GM21786 (cell line): ENCODE measurements at regions not wholly inside any gene's neighbourhood (a gene's known extent, or its start where the extent isn't known, plus 50 kb on each side); places are given as distances from the start of the nearest gene placed in this dataset.

Source experiments
- ATAC-seq: cut with Tn5 transposase; IDR thresholded peaks from one replicate; pipeline ENCODE4 v1.9.1; 2021; ENCODE audit not compliant: unreplicated experiment

DNA sequence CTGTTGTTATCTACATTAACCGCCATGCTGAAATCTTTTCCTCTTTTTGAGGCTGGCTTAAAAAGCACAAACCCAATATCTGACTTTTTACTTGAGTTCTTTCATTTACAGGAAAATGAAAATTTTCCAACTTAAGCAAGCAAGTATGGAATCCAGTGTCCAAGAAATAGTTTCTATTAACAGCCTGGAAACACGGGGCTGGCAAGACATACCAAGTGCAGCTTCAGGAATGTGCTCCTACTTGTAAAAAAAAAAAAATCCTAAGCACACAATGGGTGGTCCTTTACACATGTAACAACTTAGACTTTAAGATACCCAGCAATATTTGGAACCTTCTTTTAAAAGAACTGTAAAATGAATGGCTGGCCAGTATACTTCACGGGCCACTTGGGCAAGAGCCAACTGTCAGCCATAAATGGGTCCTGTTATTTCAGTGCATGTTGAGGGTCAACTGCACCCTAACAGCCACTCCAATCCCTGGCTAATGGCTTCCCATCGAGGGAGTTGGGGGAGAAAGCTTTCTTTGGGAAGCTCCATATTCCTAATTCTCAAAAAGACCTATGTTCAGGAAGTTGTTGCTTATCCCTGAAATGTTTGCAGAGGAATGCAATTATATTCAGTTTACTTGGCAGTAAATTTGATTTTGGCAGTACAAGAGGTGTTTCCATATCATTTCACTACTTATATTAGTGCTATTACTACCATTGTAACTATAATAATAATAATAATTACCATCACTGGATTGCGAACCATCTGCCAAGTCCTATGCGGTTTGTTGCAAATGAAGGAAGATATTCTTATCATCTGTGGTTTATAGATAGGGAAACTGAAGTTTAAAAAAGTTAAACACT is 236.4 kb upstream of the TMEM72 start:
- ATAC-seq: no peak

DNA sequence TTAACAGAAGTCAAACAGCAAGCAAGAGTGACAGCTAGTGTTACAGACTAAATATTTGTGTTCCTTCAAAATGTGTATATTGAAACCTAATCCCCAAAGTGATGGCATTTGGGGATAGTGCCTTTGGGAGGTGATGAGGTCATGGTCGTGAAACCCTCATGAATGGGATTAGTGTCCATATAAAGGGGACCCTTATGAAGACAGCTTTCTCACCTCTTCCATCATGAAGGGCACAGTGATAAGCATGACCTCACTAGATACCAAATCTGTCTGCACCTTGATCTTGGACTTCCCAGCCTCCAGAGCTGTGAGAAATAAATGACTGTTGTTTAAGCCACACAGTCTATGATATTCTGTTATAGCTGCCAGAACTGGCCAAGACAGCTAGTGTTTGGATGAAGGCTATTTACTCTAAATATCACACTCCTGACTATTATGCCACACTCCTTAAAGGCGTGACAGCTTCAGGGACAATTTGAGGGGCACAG is 235.7 kb upstream of the TMEM72 start:
- no peak for ATAC-seq

GRCh38 chr10:44680764-44681163 is 230.4 kb upstream of the TMEM72 start:
- no peak for ATAC-seq

- ATAC-seq: no peak
Measured at GRCh38 chr10:44682507-44682906, 228.6 kb upstream of the TMEM72 start.

DNA sequence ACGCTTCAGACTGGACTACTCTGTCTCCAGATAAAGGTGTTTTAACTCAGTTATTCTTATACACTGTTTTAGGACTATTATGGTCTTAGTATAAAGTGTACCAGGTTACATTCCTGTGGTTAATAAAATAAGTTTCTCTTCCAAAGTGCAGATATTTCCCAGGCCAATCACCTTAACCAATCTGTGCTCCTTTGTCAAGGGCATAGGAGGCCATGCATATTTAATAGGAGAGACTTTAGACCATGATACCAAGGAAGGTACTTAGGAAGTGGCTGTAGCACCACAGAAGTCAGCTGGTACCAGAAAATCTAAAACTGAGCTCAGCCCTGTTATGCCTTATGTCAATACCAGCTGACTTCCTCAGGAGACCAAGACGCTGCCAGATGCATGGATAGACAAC is 226.5 kb upstream of the TMEM72 start:
- no peak for ATAC-seq

- no peak for ATAC-seq
Measured at GRCh38 chr10:44685220-44685619, 225.9 kb upstream of the TMEM72 start.

DNA sequence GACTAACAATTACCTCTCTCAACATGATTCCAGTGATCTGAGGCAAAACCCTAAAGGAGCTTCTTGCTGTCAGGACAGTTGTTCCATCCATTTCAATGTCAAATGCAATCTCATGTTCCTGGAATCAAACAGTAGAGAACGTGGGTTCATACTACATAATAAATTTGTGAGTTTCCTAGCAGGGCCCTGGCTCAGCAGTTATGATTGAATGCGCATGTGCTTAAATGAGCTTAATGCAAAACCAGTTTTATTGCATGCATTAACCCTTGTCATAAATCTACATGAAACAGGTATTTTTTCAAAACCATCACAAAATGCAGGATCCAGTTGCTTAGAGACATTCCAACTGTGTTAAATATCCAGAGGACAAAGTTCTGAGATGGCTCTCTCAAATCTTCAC is 225.4 kb upstream of the TMEM72 start:
- no peak for ATAC-seq

DNA sequence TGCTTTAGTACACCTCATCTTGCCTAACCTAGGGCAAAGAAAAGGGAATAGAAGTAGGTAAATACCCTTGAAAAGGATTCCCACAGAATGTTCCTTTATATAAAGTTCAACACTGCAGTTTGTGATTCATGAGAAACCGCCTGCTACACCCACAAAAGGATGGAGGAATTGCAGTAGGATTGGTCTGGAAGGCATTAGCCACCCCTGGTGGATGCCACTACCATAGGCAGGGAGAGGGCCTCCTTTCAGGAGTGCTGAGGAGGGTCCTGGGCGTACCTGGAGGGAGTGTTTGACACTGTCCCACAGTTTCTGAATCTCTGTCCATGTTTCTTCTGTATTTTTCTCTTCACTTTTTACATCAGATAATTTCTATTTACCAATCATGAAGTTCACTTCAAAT is 221.8 kb upstream of the TMEM72 start:
- no peak for ATAC-seq

- no peak for ATAC-seq
Measured at GRCh38 chr10:44696496-44696895, 214.6 kb upstream of the TMEM72 start.

GRCh38 chr10:44697116-44697515 is 214.0 kb upstream of the TMEM72 start:
- no peak for ATAC-seq

GRCh38 chr10:44702531-44702930 is 208.6 kb upstream of the TMEM72 start:
- ATAC-seq: no peak

DNA sequence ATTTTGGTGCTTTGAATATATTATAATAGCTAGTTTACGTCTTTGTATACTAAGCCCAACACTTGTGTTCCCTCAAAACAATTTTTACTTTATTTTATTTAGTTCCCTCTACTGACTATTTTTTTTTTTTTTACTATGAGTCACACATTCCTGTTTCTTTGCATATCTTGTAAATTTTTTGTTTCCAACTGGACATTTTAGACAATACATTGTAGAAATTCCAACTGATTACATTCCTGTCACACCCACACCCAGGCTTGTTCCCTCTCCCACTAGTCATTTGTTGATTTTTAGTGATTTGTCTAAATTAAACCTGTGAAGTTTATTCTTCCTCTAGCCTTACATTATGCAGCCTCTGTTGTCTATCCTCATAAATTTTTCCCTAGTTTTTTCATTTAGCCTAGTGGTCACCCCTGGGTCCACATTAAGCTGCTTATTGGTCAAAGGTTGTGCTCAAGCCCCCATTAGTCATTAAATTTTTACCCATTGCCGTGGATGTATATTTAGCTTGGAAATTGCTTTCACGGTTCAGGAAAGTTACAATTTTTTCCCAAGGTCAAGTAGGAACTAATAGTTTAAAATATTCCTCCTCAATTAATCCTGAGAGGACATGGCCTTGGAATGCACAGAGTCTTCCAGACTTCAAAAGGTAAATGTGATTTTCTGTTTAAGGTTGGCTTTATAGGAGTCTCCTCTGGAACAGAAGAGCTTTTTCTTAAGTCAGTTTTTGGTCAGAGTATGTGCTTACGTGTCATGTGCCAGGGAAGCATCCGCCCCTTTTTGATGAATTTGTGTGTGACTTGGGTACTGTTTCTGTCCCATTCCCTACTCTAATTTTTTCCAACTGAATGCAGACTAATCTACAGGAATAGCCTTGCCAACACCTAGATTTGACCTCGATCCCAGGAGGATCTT is 207.6 kb upstream of the TMEM72 start:
- no peak for ATAC-seq

- no peak for ATAC-seq
Measured at GRCh38 chr10:44704616-44705015, 206.5 kb upstream of the TMEM72 start.

- no peak for ATAC-seq
Measured at GRCh38 chr10:44706745-44707144, 204.4 kb upstream of the TMEM72 start.

GRCh38 chr10:44713307-44713706 is 197.8 kb upstream of the TMEM72 start:
- ATAC-seq: no peak

DNA sequence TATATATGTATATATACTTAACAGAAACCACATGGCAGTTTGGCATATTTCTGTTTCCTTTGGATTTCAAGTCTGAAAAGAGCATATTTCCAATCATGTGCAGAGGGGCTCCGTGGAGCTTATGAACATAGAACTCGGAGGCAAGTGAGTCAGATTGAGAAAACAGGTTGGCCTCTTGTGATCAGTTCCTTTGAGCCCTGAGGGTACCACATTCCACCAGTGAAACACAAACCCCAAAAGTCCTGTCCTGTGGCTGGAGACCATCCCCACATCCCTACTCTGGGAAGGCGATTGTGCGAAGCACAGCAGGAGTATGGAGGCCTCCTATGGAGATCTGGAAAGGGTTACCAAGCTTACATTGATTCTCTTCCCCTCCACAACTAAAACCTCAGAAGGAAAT is 196.7 kb upstream of the TMEM72 start:
- no peak for ATAC-seq

- no peak for ATAC-seq
Measured at GRCh38 chr10:44715136-44715535, 196.0 kb upstream of the TMEM72 start.

DNA sequence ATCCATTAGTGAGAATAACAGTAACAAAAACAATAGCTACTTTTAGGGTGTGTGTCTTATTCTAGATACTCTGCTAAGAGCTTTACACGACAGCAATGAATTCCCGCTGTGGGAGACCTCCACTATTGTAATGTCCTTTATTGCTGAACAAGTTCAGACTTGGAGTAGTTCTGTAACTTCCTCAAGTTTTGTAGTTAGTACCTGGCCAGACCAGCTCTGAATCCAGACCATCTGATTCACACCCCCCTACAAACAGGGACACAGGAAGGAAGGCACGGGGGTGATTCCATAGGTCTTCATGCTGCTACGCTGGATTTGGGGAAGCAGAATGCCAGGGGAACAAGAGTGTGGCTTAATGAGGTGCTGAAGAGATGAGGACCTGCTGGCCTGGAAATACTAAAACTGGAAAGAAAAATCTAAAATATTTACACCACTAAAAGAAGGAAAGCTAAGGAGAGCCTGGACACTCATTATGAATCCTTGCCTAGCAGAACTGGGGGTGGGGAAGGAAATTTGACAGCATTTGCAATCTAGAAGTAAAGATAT is 194.6 kb upstream of the TMEM72 start:
- ATAC-seq: no peak

- no peak for ATAC-seq
Measured at GRCh38 chr10:44723082-44723481, 188.1 kb upstream of the TMEM72 start.

DNA sequence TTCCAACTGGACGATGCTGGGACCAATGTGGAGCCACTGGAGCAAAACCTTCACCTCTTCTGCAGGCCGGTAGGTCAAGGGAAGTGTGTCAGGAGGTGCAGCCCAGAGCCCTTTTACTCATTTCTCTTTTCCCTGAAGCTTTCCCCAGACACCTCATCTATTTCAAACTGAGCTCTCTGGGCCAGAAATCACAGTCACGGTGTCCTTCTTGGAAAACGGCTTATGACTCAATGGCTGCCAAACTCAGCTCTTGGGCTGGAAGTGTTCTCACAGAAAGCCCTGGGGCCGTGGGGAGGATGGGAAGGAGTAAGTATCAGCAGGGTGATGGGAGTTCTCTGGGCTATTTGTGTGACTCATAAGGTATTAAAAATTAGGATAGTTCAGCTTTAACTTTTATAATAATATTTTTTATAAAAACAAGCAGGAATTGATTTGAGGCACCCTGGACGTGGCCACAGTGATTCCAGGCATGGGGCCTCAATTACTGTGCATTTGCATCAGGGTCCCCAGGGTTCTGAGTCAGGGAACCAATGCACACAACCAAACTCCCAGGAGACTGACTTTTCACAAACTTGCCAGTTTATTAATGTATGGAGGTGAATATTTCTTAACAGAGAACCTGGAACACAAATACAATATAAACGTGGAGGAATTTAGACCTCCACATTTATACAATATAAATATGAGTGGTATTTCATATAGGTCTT is 187.4 kb upstream of the TMEM72 start:
- no peak for ATAC-seq
